DMS153 treated with DMSO at 0.1 percent for 48 hours (cell line): ENCODE measurements at regions not wholly inside any gene's neighbourhood (a gene's known extent, or its start where the extent isn't known, plus 50 kb on each side); places are given as distances from the start of the nearest gene placed in this dataset.
"Not testable (repeated sequence)": the region's sequence is repeated elsewhere in the genome, so short reads cannot be mapped to it uniquely, and the experiment has no call there.

Experiments used
- DNase-seq: peaks from one replicate; lab custom pipeline; 2025; ENCODE audit not compliant: unreplicated experiment; lab: John Stamatoyannopoulos, UW

DNA sequence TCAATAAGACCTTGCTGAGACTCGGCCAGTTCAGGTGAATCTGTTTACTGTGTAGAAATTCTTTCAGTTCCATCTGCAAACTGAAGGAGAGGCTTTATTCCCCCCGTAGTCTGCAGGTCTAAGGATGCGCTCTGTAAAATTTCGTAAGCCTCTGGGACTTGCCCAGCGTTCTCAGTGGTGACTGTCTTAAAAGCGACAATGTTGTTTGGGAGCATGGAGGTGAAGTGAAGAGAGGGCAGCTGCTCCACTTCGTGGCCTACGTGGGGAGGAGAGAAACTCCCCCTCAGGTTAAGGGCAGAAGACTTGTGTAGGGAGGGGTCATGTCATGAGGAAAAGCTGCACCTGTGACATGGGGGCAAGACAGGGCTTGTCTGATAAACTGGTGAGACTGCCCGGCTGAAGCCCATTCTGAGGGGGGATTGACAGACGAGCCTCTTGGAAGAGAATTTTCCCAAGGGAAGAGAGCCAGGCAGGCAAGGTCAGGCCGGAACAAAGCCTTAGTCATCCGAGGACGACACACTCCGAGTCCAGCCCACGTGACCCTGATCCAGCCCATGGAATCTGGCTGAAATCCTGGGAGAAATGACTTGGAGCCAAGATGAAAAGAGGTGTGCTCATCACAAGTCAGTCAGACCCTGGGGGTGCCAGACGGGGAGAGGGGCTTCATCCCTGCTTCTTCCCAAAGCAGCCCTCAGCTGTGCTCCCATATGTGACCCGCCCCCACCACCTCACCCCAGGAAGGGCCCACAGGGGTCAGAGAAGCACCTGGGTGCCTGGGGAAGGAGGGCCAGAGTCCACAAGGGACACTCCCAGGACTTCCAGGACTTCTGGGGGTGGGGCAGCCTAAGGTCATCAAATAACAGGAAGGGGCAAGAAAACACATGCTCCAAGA lies 88.5 kb upstream of the SH3BP4 start:
- DNase-seq = no peak

- DNase-seq = no peak
These were observed 89.7 kb upstream of the SH3BP4 start for GRCh38 chr2:234861841-234862735.

DNA sequence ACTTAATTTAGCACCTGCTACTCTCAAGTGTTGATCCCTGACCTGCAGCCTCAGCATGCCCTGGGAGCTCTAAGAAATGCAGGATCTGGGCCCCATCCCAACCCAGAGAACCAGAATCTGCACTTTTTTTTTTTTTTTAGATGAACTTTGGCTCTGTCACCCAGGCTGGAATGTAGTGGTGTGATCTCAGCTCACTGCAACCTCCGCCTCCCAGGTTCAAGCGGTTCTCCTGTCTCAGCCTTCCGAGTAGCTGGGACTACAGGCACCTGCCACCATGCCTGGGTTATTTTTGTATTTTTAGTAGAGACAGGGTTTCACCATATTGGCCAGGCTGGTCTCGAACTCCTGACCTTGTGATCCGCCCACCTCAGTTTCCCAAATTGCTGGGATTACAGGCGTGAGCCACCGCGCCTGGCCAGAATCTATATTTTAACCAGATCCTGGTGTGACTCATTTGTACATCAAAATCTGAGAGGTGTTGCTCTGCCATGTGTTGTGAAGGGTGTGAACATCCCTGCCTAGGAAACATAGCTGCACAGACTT lies 92.4 kb upstream of the SH3BP4 start:
- not testable (repeated sequence) for DNase-seq

GRCh38 chr2:234858790-234859329 lies 93.0 kb upstream of the SH3BP4 start:
- no peak for DNase-seq

DNA sequence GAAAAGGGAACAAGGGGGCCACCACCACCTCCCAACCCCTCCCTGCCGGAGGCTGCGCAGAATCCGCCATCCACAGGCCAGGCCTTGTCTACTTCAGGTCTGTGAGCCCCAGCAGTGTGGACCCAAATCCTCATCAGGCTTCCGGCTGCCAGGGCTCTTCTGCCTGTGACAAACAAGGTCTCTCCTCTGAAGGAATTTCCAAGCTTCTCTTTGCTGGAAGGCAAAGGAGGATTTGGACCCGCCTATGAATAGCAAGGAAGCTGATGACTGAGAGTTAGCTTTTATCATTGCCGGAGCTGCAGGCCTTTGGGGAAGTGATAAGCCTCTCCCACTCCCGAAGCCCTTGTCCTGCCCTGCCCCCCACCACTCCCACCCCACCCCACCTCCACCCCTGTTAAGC lies 93.7 kb upstream of the SH3BP4 start:
- no peak for DNase-seq

- DNase-seq = no peak
These were observed 98.1 kb upstream of the SH3BP4 start for GRCh38 chr2:234853729-234854128.

DNA sequence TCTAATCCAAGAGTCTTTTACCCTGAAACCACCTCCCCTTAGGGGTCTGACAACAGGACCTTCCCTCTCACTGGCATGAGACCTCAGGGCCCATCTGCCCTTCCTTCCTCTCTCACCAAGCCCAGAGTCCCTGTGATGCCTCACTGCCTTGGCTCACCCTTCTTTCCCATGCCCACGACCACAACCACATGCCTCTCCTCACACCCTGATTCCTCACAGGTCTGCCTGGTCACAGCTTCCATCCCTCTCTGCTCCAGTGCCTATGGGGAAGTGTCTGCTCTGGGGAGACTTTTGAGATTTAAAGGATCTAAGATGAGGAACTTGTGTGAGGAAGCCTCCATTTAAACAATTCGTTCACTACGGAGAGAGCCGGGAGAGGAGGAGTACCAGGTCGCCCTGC lies 98.9 kb upstream of the SH3BP4 start:
- DNase-seq = no peak

- DNase-seq = no peak
These were observed 99.8 kb upstream of the SH3BP4 start for GRCh38 chr2:234852035-234852434.

- no peak for DNase-seq
These were observed 100.4 kb upstream of the SH3BP4 start for GRCh38 chr2:234851451-234851850.

- no peak for DNase-seq
These were observed 101.0 kb upstream of the SH3BP4 start for GRCh38 chr2:234850818-234851217.

DNA sequence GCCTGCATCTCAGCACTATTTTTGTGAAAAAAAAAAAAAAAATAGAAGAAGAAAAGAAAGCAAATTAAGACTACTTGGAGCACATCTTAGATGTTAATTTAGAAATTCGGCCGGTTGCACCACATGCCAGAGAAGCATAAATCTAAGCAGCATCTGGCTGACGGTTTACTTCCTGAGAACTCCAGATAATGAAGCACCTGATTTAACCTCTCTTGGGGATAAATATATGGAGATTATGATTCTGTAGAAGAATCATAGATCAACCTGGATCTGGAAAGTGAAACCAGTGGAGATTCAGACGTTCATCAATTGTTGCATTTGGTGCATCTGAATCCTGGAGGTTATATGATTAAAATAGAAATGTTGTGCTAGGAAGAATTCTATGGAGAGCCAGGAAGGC lies 102.1 kb upstream of the SH3BP4 start:
- no peak for DNase-seq

DNA sequence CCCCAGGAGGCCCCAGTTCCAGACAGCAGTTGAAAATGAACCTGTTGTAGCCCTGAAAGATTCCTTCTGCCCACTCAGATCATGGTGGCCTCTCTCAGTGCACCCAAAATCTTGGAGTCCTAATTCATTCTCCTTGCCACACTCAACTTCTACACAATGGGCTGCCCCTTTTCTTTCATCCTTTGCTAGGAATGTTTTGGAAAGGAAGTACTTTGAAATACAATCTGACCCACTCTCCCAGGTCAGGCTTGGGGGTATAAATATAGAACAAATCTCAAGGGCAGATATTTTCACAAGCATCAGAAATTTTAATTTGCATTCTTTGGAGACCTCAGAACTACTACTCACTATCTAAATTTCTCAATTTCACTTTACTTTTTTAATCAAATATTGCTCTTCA lies 103.2 kb upstream of the SH3BP4 start:
- no peak for DNase-seq

GRCh38 chr2:234847639-234848038 lies 104.2 kb upstream of the SH3BP4 start:
- no peak for DNase-seq

DNA sequence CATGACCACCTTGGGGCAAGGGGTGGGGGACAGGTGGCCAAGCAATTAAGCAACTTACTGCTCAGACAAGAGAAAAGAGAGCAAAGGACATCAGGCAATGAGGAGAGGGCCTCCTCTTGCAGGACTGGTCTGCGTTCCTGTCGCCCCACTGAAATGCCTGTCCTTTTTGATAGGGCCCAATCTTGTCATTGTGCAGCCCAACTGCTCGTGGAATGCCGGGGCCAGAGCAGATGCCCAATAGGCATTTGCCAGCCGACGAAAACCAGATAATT lies 104.5 kb upstream of the SH3BP4 start:
- DNase-seq = no peak

GRCh38 chr2:234846599-234847363 lies 105.0 kb upstream of the SH3BP4 start:
- DNase-seq = no peak

- DNase-seq = no peak
These were observed 105.9 kb upstream of the SH3BP4 start for GRCh38 chr2:234845602-234846590.

DNA sequence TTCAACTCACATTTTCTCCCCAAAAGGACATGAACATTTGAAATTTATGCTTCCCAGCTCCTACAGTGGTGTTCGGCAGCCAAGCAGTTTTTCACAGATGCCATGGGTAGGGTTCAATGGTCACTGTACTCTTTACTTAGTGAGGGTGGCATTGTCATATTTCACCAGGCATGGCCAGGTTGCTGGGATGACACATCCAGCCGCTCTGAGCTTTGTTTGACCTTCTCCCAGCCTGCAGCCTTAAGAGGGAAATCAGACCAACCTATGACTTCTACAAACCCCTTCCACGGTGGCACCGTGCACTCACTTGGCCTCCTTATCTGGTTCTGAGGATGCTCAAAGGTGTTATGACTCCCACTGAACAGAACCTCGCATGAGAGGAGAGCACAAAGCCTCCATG lies 108.4 kb upstream of the SH3BP4 start:
- no peak for DNase-seq

DNA sequence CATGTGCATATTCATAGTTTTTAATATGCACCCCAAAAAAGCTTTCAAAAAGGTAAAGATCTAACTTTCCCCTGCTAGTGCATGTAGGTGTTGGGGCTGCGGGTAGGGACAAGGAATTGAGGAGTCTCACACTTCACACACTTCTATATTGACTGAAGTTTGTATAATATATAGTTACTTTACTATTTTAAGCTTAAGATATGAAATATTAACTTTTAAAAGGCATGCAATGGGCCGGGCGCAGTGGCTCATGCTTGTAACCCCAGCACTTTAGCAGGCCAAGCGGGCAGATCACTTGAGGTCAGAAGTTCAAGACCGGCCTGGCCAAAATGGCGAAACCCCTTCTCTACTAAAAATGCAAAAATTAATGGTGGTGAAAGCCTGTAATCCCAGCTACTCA lies 109.1 kb upstream of the SH3BP4 start:
- DNase-seq = no peak

- no peak for DNase-seq
These were observed 110.3 kb upstream of the SH3BP4 start for GRCh38 chr2:234841321-234842015.
